ENCODE measurements at regions not wholly inside any gene's neighbourhood (a gene's known extent, or its start where the extent isn't known, plus 50 kb on each side); places are given as distances from the start of the nearest gene placed in this dataset.
"Not testable (repeated sequence)": the region's sequence is repeated elsewhere in the genome, so short reads cannot be mapped to it uniquely, and the experiment has no call there.

DNA sequence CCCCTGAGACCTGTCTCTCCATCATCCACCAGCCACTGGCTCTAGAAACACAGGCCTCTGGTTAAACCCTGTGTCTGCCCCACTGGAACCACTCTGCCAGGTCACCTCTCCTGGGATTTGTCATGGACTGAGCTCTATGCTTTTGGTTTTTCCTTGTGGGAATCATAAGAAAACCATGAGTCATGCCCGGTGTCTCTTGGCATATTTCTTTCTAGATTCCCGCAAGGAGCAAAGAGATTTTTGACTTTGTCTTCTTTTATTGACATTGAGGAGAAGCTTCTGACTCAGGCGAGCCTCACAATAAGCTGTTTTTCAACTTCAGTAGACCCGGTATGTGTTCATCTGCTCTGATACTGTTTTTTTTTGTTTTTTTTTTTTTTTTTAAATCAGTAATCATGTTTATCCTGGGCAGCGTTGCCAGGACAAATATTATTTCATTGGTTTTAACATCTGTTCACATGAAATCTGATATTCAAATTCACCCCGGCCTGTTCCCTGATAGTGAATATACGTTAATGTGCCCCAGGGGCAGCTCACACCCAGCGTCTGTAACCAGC is 207.1 kb downstream of the ACKR3 start:
- H3K27ac ChIP-seq, result peak overlapping the region in 9 of 21 experiments; percentile 4 to 67 (median 21)
- H3K4me3 ChIP-seq, result no peak overlapping the region

GRCh38 chr2:236777408-236777807 is 207.8 kb downstream of the ACKR3 start:
- Histone ChIP-seq H3K27ac (peak overlapping the region in 8 of 21 experiments; percentile 4 to 67 (median 14)), H3K4me3 (no peak overlapping the region)

DNA sequence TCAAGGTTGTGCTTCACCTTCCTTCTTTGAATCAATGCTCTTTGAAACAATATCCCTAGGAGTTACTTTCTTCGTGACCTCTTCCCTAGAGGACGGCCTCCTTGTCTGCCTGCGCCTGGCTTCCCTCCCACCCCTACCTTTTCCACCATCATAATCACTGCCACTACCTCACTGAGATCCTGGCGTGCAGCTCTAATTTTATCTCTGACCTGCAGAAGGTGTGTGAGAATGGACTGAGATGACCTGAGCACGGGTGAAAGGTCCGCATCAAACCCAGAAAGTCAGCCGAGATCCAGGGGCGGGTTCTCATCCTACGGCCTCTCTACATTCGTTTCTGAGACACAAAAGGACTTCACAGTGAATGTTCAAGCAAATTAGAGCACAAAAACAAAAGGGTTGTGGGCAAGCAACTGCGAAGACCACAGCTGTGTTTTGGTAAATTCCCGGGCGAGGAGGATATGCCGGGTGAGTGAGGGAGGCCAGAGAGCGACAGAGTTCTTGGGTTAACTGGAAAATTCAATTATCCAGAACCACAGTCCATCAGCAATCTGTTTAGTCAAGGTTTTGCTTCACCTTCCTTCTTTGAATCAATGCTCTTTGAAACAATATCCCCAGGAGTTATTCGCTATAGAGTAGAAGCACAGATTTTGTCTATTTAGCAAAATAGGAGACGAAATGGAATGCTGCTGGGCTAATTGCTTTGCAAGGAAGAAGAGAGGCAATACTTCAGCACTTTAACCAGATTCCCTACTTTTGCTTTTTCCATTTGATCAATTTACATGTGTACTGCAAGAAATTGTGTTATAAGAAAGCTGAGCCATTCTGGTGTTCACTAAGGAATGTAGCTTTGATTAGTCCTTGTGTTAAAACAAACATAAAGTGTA is 212.6 kb downstream of the ACKR3 start:
- H3K27ac ChIP-seq, result peak overlapping the region in 2 of 21 experiments; percentile 9 to 23
- no peak overlapping the region for H3K4me3 ChIP-seq

GRCh38 chr2:236782938-236783337 is 213.3 kb downstream of the ACKR3 start:
- no peak overlapping the region for H3K4me3 ChIP-seq
- no peak overlapping the region for H3K27ac ChIP-seq

DNA sequence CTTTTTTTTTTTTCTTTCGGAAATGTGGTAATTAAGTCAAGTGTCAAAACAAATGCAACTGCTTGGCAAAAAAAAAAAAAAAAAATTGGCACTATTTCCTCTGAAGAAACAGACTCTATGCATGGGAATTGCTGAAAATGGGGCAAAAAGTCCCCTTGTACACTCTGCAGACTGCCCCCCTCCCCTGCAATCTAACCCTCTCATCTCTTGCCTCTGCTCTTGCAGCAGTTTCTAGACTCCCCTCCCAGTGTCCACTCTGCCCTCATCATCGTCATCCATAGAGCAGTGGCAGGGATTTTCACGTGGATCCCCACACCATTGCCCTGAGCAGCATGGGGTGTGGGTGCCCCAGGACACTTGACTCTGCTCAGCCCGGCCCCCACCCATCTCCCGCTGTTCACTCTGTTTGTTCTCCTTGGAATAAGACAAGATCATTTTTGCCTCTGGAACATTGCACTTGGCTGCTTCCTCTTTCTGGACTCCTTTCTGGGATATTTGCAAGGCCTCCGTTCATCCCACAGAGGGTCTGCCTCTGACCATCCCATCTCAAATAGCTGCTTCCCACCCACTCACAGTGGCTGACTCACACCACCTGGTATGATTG is 213.9 kb downstream of the ACKR3 start:
- Histone ChIP-seq H3K27ac (no peak overlapping the region), H3K4me3 (no peak overlapping the region)

GRCh38 chr2:236785611-236786057 is 216.0 kb downstream of the ACKR3 start:
- peak overlapping the region in 1 of 21 experiments; percentile 33 for H3K27ac ChIP-seq
- H3K4me3 ChIP-seq, result no peak overlapping the region

GRCh38 chr2:236786751-236787150 is 217.1 kb downstream of the ACKR3 start:
- no peak overlapping the region for H3K27ac ChIP-seq
- no peak overlapping the region for H3K4me3 ChIP-seq

DNA sequence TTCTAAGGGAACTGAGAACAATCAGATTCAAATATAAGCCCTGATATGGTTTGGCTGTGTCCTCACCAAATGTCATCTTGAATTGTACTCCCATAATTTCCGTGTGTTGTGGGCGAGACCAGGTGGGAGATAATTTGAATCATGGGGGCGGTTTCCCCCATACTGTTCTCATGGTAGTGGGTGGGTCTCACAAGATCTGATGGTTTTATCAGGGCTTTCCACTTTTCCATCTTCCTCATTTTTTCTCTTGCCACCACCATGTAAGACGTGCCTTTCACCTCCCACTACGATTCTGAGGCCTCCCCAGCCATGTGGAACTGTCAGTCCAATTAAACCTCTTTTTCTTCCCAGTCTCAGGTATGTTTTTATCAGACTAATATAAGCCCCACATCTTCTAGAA is 217.8 kb downstream of the ACKR3 start:
- not testable (repeated sequence) for H3K27ac ChIP-seq, H3K4me3 ChIP-seq

DNA sequence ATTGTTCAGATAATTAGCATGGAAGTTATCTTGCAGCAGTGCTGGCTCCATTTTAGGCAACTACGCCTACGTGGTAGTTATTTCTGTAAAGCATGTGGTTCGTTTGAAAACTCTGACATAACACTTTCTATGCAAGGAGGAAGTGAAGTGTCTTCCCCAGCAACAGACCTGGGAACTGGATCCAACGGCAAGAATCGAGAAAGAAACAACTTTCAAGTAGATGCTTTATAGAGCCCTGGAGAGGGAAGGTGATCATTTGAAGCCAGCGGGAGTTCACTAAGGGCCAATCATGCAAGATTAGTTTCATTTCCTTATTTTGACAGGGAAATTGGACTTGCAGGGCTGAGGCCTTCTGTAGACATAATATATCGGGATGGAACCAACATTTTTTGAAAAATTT is 218.3 kb downstream of the ACKR3 start:
- no peak overlapping the region for H3K27ac ChIP-seq
- H3K4me3 ChIP-seq, result no peak overlapping the region

DNA sequence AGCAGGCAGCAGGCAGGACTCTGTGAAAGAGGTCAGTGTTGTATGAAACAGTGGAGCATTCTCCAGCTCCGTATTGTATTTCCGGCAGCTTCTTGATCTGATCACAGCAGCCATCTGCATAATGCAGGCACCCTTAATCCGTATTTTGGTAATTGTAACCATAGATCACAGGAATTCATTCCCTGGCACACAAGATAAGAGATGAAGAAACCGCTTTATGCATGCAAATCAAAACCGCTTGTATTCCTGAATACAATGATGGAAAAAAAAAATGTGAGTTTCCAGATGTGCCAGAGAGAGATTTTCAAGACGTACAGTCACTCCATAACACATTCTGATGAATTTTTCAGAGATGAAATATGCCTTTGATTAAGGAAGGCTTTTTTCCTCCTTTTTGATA is 221.3 kb downstream of the ACKR3 start:
- Histone ChIP-seq H3K4me3 (no peak overlapping the region), H3K27ac (no peak overlapping the region)

DNA sequence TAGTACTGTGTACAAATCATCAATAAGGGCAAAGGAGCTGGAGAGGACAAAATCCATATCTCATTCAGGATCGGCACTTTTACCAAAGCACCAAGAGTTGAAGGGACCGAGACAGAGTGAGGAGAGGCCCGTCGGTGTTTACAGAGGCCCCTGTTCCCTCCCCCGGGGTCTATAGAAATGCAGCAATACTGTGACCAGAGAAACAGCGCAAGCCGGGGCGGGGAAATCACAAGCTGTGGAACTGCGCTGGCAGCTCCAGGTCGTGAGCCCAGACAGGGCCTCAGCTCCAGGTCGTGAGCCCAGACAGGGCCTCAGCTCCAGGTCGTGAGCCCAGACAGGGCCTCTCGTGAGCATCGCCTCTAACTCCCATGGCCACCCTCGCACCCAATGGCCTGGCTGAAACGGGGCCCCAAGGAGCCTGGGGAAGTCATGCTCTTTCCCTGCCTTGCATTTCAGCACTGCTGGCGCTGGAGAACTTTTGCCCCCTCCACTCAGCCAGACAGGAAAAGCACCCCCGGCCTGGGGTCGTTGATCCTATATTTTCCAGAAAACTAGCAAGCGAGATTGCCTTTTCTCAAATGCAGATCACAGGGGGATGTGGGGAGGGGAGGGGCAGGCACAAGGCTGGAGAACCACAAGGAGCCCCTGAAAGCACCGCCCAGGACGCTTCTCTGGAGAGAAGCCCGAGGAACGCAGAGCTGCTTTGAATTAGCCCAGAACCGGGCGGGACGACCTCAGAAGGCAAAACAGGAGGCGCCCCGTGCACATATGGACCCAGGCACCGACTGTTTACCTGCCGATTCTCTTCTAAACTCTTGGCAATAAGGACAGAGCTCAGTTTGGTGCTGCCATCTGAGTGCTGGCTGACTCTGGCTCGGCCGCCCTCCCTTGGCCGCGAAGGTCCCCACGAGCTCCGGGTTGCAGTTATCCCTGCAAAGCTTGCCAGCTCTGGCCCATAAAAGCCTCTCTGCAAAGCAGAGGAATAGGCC is 223.7 kb downstream of the ACKR3 start:
- H3K4me3 ChIP-seq, result no peak overlapping the region
- H3K27ac ChIP-seq, result peak overlapping the region in 6 of 21 experiments; percentile 10 to 65 (median 46)

- peak overlapping the region in 6 of 21 experiments; percentile 17 to 64 (median 50) for H3K27ac ChIP-seq
- no peak overlapping the region for H3K4me3 ChIP-seq
Observed at GRCh38 chr2:236794176-236794957, 224.7 kb downstream of the ACKR3 start.

DNA sequence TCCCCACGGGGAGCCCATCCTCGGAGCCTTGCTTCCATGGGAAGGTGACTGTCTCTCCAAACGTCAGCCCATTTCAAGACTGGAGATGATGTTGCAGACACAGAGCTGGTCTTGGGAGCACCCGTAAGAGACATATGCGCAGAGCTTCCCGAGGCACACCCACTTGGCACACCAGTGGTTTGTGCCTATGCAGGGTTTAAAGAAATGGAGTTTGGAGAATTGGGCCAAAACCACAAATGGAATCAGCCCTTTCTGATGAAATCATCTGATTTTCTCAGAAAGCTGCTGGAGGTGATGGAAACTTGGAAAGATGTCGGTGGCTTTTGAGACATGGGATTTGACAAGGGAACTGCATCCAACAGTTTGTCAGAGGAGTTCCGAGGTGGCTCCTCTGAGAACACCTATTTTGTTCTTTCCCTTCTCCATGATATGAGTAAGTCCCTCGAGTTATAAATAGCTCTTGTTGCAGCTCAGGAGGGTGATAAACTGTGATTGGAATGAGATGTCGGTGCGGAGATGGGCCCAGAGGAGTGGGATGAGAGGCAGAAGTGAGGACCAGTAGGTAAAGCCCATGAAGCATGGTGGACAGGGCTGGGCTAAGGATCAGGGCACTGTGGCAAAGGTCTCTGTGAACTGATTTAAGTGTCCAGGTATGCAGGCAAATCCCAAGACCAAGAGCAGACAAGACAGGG is 225.7 kb downstream of the ACKR3 start:
- Histone ChIP-seq H3K4me3 (no peak overlapping the region), H3K27ac (peak overlapping the region in 6 of 21 experiments; percentile 17 to 64 (median 46))

GRCh38 chr2:236795861-236796219 is 226.2 kb downstream of the ACKR3 start:
- H3K27ac ChIP-seq, result peak overlapping the region in 1 of 21 experiments; percentile 60
- no peak overlapping the region for H3K4me3 ChIP-seq

DNA sequence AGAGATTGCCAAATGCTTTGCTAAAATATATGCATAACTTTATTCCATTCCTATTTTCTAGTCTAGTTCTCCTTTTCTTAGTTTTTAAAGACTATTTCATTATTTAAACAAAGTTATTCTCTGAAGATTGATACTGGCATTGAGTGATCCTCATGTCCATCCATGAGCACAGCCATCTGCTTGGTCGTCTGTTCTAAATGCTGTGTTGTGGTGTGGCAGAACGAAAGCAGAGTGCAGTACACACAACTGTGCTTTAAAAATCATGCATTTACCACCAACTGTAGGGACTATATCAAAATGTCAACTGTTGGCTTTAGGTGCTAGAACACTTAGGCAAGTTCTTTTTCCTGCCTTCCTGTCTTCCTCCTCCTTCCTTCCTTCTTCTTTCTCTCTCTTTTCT is 226.6 kb downstream of the ACKR3 start:
- Histone ChIP-seq H3K4me3 (no peak overlapping the region), H3K27ac (no peak overlapping the region)

DNA sequence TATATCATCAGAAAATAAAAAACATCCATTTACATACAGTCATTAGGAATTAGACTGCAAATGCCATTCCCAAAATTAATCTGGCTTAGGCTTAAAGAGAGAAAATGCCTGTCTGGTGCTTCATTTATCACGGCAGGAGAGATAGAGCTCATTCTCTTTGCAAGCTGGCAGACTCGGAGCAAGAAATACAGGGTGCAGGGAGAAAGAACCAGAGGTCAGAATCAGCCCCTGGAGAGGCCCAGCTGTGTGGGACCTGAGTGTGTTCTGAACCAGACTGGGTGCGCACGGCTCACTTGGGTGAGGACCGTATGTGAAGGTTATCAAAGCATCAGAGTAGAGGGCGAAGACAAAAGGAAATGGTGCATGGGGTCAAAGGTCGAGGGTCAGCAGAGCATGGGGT is 227.8 kb downstream of the ACKR3 start:
- Histone ChIP-seq H3K27ac (no peak overlapping the region), H3K4me3 (no peak overlapping the region)

GRCh38 chr2:236798491-236798890 is 228.9 kb downstream of the ACKR3 start:
- no peak overlapping the region for H3K27ac ChIP-seq
- no peak overlapping the region for H3K4me3 ChIP-seq

GRCh38 chr2:236799391-236800026 is 229.9 kb downstream of the ACKR3 start:
- Histone ChIP-seq H3K27ac (peak overlapping the region in 3 of 21 experiments; percentile 3 to 43 (median 29)), H3K4me3 (no peak overlapping the region)

Measured in skin epidermis (tissue), 12 donors.